SK-N-SH (cell line): ENCODE measurements at regions not wholly inside any gene's neighbourhood (a gene's known extent, or its start where the extent isn't known, plus 50 kb on each side); places are given as distances from the start of the nearest gene placed in this dataset.

Source experiments
- CTCF ChIA-PET: fragments of 300-600, 350-600 bp; formaldehyde crosslinking; extraction: SDS; loops from one replicate; lab custom pipeline; 2021; lab: Yijun Ruan, JAX
- POLR2A ChIA-PET: fragments of 350-600 bp; sonication (Branson Sonifier 250); formaldehyde crosslinking; extraction: SDS; loops from one replicate; lab custom pipeline; 2020; ENCODE audit warnings: antibody characterized with exemption, inconsistent platforms; lab: Yijun Ruan, JAX
- DNase-seq: peaks from one replicate; pipeline ENCODE4 v3.0.0; 2012
- H2AFZ ChIP-seq: fragments of 200-600 bp; sonication (generic); 2 replicates; pipeline ENCODE4 v1.8.1; 2016; ENCODE audit warnings: antibody characterized with exemption, mild to moderate bottlenecking, low read depth
- H3F3A ChIP-seq: fragments of 200-600 bp; sonication (generic); replicated peaks from 2 replicates; pipeline ENCODE3; 2016; ENCODE audit warnings: antibody characterized with exemption, mild to moderate bottlenecking; ENCODE audit not compliant: insufficient read depth
- H3K27ac ChIP-seq, 2 experiments: fragments of 200-500 bp in 1 of 2; fragments of 200-600 bp in 1 of 2; sonication (Bioruptor generic) in 1 of 2; sonication (generic), shearing (Covaris generic) in 1 of 2; 2 replicates each; pipeline versions ENCODE4 v1.5.1 to v1.6.1; 2014 to 2016; ENCODE audit warnings: low read depth in 2 of 2, inconsistent platforms in 1 of 2, low read length in 1 of 2, mild to moderate bottlenecking in 1 of 2, mixed read lengths in 1 of 2
- H3K27me3 ChIP-seq: fragments of 200-600 bp; sonication (generic), shearing (Covaris generic); 2 replicates; pipeline ENCODE4 v1.6.1; 2016; ENCODE audit warnings: mixed run types; ENCODE audit not compliant: insufficient read depth
- H3K36me3 ChIP-seq, 2 experiments: fragments of 200-500 bp in 1 of 2; fragments of 200-600 bp in 1 of 2; sonication (Bioruptor generic) in 1 of 2; sonication (generic) in 1 of 2; replicated peaks in 1 of 2; 2 replicates each; pipeline versions ENCODE3 to v1.5.1; 2014 to 2016; ENCODE audit warnings: low read length in 1 of 2, mild to moderate bottlenecking in 1 of 2; ENCODE audit not compliant: insufficient read depth in 2 of 2, control insufficient read depth in 1 of 2
- H3K4me1 ChIP-seq, 2 experiments: fragments of 200-500 bp in 1 of 2; fragments of 200-600 bp in 1 of 2; sonication (Bioruptor generic) in 1 of 2; sonication (generic), shearing (Covaris generic) in 1 of 2; 2 replicates each; pipeline versions ENCODE4 v1.5.1 to v1.6.1; 2014 to 2016; ENCODE audit warnings: low read depth in 1 of 2, low read length in 1 of 2, mixed run types in 1 of 2; ENCODE audit not compliant: insufficient read depth in 2 of 2, control insufficient read depth in 1 of 2
- H3K4me2 ChIP-seq: fragments of 200-600 bp; sonication (generic), shearing (Covaris generic); 2 replicates; pipeline ENCODE4 v1.6.1; 2017; ENCODE audit warnings: mixed run types
- H3K4me3 ChIP-seq, 2 experiments: fragments of 200-500 bp in 1 of 2; fragments of 200-600 bp in 1 of 2; sonication (Bioruptor generic) in 1 of 2; sonication (generic), shearing (Covaris generic) in 1 of 2; 2 replicates each; pipeline versions ENCODE4 v1.5.1 to v1.8.1; 2014 to 2016; ENCODE audit warnings: low read depth in 2 of 2, inconsistent platforms in 1 of 2, low read length in 1 of 2, mild to moderate bottlenecking in 1 of 2, mixed read lengths in 1 of 2, moderate library complexity in 1 of 2
- H3K79me2 ChIP-seq: fragments of 200-600 bp; sonication (generic); 2 replicates; pipeline ENCODE4 v1.8.1; 2017; ENCODE audit warnings: mild to moderate bottlenecking; ENCODE audit not compliant: insufficient read depth
- H3K9ac ChIP-seq: fragments of 200-600 bp; sonication (generic); 2 replicates; pipeline ENCODE4 v1.6.1; 2017; ENCODE audit warnings: mixed run types
- H3K9me2 ChIP-seq: fragments of 200-600 bp; sonication (generic); 2 replicates; pipeline ENCODE4 v1.6.1; 2017; ENCODE audit warnings: mixed run types
- H3K9me3 ChIP-seq: fragments of 200-600 bp; sonication (generic); 2 replicates; pipeline ENCODE4 v1.6.1; 2017; ENCODE audit warnings: mixed run types, mild to moderate bottlenecking, moderate library complexity
- H4K20me1 ChIP-seq: fragments of 200-600 bp; sonication (generic); 2 replicates; pipeline ENCODE4 v1.6.1; 2017; ENCODE audit warnings: mild to moderate bottlenecking, mixed run types; ENCODE audit not compliant: insufficient read depth
- ELF1 ChIP-seq: IDR thresholded peaks from 2 replicates; pipeline ENCODE4 v1.4.0; 2012
- EZH2phosphoT487 ChIP-seq: fragments of 200-600 bp; sonication (generic); IDR thresholded peaks from 2 replicates; pipeline ENCODE4 v1.6.1; 2017; ENCODE audit warnings: low read depth, mixed run types, mild to moderate bottlenecking, antibody characterized with exemption, moderate library complexity, borderline replicate concordance
- FOXM1 ChIP-seq: IDR thresholded peaks from 2 replicates; pipeline ENCODE4 v1.4.0; 2012; ENCODE audit warnings: low read depth, mild to moderate bottlenecking
- JUND ChIP-seq: IDR thresholded peaks from 2 replicates; pipeline ENCODE4 v1.4.0; 2012
- MEF2A ChIP-seq: IDR thresholded peaks from 2 replicates; pipeline ENCODE4 v1.4.0; 2012; ENCODE audit warnings: low read depth, borderline replicate concordance
- MXI1 ChIP-seq: IDR thresholded peaks from 2 replicates; pipeline ENCODE4 v1.6.1; 2012; ENCODE audit warnings: mild to moderate bottlenecking, low read depth, low read length, improper control_type of control experiment
- NFIC ChIP-seq: IDR thresholded peaks from 2 replicates; pipeline ENCODE4 v1.4.0; 2012; ENCODE audit warnings: borderline replicate concordance
- NRF1 ChIP-seq: IDR thresholded peaks from 2 replicates; pipeline ENCODE4 v1.6.1; 2012; ENCODE audit warnings: low read depth, mild to moderate bottlenecking, low read length
- POLR2AphosphoS5 ChIP-seq: IDR thresholded peaks from 2 replicates; pipeline ENCODE4 v1.6.1; 2012; ENCODE audit warnings: low read depth, low read length
- RAD21 ChIP-seq: IDR thresholded peaks from 2 replicates; pipeline ENCODE4 v1.6.1; 2012; ENCODE audit warnings: mild to moderate bottlenecking, low read length
- RCOR1 ChIP-seq: fragments of 150-350 bp; IDR thresholded peaks from 2 replicates; pipeline ENCODE4 v1.6.1; 2017; ENCODE audit warnings: antibody characterized with exemption, low read length
- RXRA ChIP-seq: IDR thresholded peaks from 2 replicates; pipeline ENCODE4 v1.4.0; 2012; ENCODE audit warnings: low read depth, mild to moderate bottlenecking, borderline replicate concordance
- SIN3A ChIP-seq: IDR thresholded peaks from 2 replicates; pipeline ENCODE4 v1.6.1; 2012; ENCODE audit warnings: low read depth, mild to moderate bottlenecking, low read length, moderate library complexity, borderline replicate concordance
- SMC3 ChIP-seq: IDR thresholded peaks from 2 replicates; pipeline ENCODE4 v1.6.1; 2012; ENCODE audit warnings: low read depth, low read length, improper control_type of control experiment
- TCF12 ChIP-seq: IDR thresholded peaks from 2 replicates; pipeline ENCODE4 v1.4.0; 2012
- WGBS: methylation state at CpG from one replicate; pipeline ENCODE4 v1.1.6; 2017; ENCODE audit warnings: low lambda C conversion rate; 5-methylcytosine and 5-hydroxymethylcytosine counted together
- TF ChIP-seq, protein P1 (sequence below): IDR thresholded peaks from 2 replicates; pipeline ENCODE4 v1.4.0; 2012; ENCODE audit warnings: low read depth, borderline replicate concordance
- TF ChIP-seq, protein P2 (sequence below): IDR thresholded peaks from 2 replicates; pipeline ENCODE4; 2012
- TF ChIP-seq, protein P3 (sequence below): IDR thresholded peaks from 2 replicates; pipeline ENCODE4 v1.4.0; 2012; ENCODE audit warnings: low read depth, borderline replicate concordance
- TF ChIP-seq, protein P4 (sequence below): fragments of 200-600 bp; sonication (generic); IDR thresholded peaks from 2 replicates; pipeline ENCODE4 v1.6.1; 2017; ENCODE audit warnings: antibody characterized with exemption, mild to moderate bottlenecking, moderate library complexity
- TF ChIP-seq, protein P5 (sequence below): fragments of 150-350 bp; IDR thresholded peaks from 2 replicates; pipeline ENCODE4 v1.6.1; 2016; ENCODE audit warnings: mild to moderate bottlenecking, low read depth, low read length

DNA sequence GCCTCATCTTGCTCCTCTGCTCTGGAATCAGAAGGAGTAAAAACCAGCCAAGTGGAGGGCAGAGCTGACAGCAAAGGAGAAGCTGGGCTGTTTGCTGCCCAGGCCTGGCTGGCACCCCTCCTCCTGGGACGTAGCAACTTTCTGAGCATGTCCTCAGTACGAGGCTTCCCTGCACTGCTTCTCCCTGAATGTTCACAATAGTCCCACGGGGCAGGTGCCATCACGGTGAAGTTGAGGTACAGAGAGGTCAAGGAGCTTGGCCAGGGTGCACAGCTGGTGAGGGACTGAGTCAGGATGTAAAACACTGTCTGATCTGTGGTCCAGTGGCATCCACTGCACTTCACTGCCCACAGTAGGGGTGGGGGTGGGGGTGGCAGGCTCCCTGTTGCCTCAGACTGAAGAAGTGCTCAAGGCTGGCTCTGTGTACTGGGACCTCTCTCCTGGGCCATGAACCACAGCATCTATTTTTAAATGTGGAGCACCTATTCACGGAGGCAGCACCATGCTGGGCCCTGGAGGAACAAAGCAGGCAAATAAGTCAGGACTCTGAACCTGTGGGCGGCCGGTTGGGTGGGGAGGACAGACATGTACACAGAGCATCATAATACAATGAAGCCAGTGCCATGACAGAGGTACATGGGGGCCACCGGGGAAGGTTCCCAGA is 369.5 kb downstream of the SEC14L1 start:
- Histone ChIP-seq H3K36me3 (no peaks in the 10 kb centered on the region), H4K20me1 (no peaks in the 10 kb centered on the region), H3K4me3 (no peak overlapping the region), H3K79me2 (no peaks in the 10 kb centered on the region), H3K4me2 (no peak overlapping the region), H3K9ac (no peak overlapping the region), H3F3A (no peaks in the 10 kb centered on the region), H3K27me3 (no peaks in the 10 kb centered on the region), H3K9me2 (no peaks in the 10 kb centered on the region), H2AFZ (no peak overlapping the region), H3K27ac (no peak overlapping the region), H3K4me1 (no peaks in the 10 kb centered on the region), H3K9me3 (peaks cover 12% of the 10 kb centered on the region; the same call in 1 of the 2 replicates)
- 66% methylated on average over 8 of the region's 8 CpGs for WGBS
- ChIA-PET POLR2A (no interaction called here), CTCF (no interaction called here)
- TF ChIP-seq FOXM1: no peak
- TF ChIP-seq, protein P1, sequence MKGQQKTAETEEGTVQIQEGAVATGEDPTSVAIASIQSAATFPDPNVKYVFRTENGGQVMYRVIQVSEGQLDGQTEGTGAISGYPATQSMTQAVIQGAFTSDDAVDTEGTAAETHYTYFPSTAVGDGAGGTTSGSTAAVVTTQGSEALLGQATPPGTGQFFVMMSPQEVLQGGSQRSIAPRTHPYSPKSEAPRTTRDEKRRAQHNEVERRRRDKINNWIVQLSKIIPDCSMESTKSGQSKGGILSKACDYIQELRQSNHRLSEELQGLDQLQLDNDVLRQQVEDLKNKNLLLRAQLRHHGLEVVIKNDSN: no peak
- DNase-seq: no peak

DNA sequence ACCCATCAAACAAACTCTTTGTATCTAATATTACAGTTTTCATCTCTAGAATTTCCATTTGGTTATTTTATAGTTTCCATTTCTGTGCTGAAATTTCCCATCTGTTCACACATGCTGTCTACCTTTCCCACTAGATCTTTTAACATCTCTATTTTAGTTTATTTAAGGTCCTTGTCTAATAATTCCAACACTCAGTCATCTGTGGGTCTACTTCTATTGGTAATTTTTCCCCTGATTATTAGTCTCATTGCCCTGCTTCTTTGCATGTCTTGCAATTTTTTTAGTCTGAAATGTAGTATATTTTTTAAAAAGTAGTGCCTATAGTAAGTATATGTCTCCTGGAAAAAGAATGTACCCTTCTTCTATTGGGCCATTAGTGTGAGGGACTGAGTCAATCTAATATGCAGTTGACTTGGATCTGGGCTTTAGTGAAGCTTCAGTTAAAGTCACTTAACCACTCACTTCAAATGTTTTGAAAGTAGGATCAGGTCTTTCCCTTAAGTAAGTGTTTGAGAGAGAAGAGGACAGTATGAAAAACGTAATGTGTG is 370.8 kb downstream of the SEC14L1 start:
- Histone ChIP-seq H3K4me2 (no peak overlapping the region), H3K9me3 (peaks cover 12% of the 10 kb centered on the region; the same call in 1 of the 2 replicates), H3K27ac (no peak overlapping the region), H3F3A (no peaks in the 10 kb centered on the region), H3K79me2 (no peaks in the 10 kb centered on the region), H3K27me3 (no peaks in the 10 kb centered on the region), H3K4me3 (no peak overlapping the region), H4K20me1 (no peaks in the 10 kb centered on the region), H3K4me1 (no peaks in the 10 kb centered on the region), H2AFZ (no peak overlapping the region), H3K9ac (no peak overlapping the region), H3K36me3 (no peaks in the 10 kb centered on the region), H3K9me2 (no peaks in the 10 kb centered on the region)
- ChIA-PET POLR2A (interaction anchor here (0.9 kb wide), 1 partner anchor 631 kb away, joined by 3 read pairs; no protein-coding TSS in a partner anchor), CTCF (interaction anchor here (1.3 to 1.7 kb wide), 2 partner anchors 10 kb away, joined by 3 to 7 read pairs; no protein-coding TSS in a partner anchor)
- no peak for TF ChIP-seq SMC3
- TF ChIP-seq, protein P1: no peak
- TF ChIP-seq NFIC: no peak
- TF ChIP-seq MXI1: no peak
- TF ChIP-seq TCF12: no peak
- TF ChIP-seq POLR2AphosphoS5: no peak
- no peak for TF ChIP-seq SIN3A
- TF ChIP-seq, protein P2, sequence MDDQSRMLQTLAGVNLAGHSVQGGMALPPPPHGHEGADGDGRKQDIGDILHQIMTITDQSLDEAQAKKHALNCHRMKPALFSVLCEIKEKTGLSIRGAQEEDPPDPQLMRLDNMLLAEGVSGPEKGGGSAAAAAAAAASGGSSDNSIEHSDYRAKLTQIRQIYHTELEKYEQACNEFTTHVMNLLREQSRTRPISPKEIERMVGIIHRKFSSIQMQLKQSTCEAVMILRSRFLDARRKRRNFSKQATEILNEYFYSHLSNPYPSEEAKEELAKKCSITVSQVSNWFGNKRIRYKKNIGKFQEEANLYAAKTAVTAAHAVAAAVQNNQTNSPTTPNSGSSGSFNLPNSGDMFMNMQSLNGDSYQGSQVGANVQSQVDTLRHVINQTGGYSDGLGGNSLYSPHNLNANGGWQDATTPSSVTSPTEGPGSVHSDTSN: no peak
- no peak for TF ChIP-seq FOXM1
- TF ChIP-seq ELF1: no peak
- TF ChIP-seq MEF2A: no peak
- TF ChIP-seq, protein P3, sequence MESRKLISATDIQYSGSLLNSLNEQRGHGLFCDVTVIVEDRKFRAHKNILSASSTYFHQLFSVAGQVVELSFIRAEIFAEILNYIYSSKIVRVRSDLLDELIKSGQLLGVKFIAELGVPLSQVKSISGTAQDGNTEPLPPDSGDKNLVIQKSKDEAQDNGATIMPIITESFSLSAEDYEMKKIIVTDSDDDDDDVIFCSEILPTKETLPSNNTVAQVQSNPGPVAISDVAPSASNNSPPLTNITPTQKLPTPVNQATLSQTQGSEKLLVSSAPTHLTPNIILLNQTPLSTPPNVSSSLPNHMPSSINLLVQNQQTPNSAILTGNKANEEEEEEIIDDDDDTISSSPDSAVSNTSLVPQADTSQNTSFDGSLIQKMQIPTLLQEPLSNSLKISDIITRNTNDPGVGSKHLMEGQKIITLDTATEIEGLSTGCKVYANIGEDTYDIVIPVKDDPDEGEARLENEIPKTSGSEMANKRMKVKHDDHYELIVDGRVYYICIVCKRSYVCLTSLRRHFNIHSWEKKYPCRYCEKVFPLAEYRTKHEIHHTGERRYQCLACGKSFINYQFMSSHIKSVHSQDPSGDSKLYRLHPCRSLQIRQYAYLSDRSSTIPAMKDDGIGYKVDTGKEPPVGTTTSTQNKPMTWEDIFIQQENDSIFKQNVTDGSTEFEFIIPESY: no peak
- TF ChIP-seq JUND: no peak
- TF ChIP-seq NRF1: no peak
- TF ChIP-seq, protein P4, sequence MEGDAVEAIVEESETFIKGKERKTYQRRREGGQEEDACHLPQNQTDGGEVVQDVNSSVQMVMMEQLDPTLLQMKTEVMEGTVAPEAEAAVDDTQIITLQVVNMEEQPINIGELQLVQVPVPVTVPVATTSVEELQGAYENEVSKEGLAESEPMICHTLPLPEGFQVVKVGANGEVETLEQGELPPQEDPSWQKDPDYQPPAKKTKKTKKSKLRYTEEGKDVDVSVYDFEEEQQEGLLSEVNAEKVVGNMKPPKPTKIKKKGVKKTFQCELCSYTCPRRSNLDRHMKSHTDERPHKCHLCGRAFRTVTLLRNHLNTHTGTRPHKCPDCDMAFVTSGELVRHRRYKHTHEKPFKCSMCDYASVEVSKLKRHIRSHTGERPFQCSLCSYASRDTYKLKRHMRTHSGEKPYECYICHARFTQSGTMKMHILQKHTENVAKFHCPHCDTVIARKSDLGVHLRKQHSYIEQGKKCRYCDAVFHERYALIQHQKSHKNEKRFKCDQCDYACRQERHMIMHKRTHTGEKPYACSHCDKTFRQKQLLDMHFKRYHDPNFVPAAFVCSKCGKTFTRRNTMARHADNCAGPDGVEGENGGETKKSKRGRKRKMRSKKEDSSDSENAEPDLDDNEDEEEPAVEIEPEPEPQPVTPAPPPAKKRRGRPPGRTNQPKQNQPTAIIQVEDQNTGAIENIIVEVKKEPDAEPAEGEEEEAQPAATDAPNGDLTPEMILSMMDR: no peak
- no peak for TF ChIP-seq RCOR1
- TF ChIP-seq EZH2phosphoT487: no peak
- TF ChIP-seq, protein P5, sequence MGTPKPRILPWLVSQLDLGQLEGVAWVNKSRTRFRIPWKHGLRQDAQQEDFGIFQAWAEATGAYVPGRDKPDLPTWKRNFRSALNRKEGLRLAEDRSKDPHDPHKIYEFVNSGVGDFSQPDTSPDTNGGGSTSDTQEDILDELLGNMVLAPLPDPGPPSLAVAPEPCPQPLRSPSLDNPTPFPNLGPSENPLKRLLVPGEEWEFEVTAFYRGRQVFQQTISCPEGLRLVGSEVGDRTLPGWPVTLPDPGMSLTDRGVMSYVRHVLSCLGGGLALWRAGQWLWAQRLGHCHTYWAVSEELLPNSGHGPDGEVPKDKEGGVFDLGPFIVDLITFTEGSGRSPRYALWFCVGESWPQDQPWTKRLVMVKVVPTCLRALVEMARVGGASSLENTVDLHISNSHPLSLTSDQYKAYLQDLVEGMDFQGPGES: no peak
- no peak for TF ChIP-seq RAD21
- TF ChIP-seq RXRA: no peak
- 4% methylated on average over 1 of the region's 1 CpG for WGBS
- DNase-seq: no peak
